Mesothelial cell of epicardium (in vitro differentiated cells): ENCODE measurements at regions not wholly inside any gene's neighbourhood (a gene's known extent, or its start where the extent isn't known, plus 50 kb on each side); places are given as distances from the start of the nearest gene placed in this dataset.

Experiments used
- DNase-seq, 2 experiments: peaks; one replicate each; pipeline ENCODE4 v3.0.0; 2021; ENCODE audit warnings: low spot score in 2 of 2; ENCODE audit not compliant: unreplicated experiment in 2 of 2
- H3K27ac Mint-ChIP-seq: 2 replicates; pipeline ENCODE4 v1.8.0; 2021; ENCODE audit warnings: mixed read lengths
- H3K27me3 Mint-ChIP-seq: 2 replicates; pipeline ENCODE4 v1.8.0; 2021; ENCODE audit warnings: low read depth, mixed read lengths
- H3K36me3 Mint-ChIP-seq: 2 replicates; pipeline ENCODE4 v1.8.0; 2021; ENCODE audit warnings: mixed read lengths
- H3K4me1 Mint-ChIP-seq: 2 replicates; pipeline ENCODE4 v1.8.0; 2021; ENCODE audit warnings: mixed read lengths
- H3K4me3 Mint-ChIP-seq: 2 replicates; pipeline ENCODE4 v1.8.0; 2021; ENCODE audit warnings: mild to moderate bottlenecking, moderate library complexity, mixed read lengths
- H3K9me3 Mint-ChIP-seq: 2 replicates; pipeline ENCODE4 v1.8.0; 2021; ENCODE audit warnings: mixed read lengths
- CTCF ChIP-seq: fragments of 200-600 bp; sonication (generic); IDR thresholded peaks from one replicate; pipeline ENCODE4 v1.5.0; 2021; ENCODE audit warnings: antibody characterized with exemption; ENCODE audit not compliant: unreplicated experiment

- Mint-ChIP-seq H3K9me3 (no peaks in the 10 kb centered on the region), H3K27ac (no peak overlapping the region), H3K4me1 (peaks cover 4% of the 10 kb centered on the region), H3K27me3 (no peaks in the 10 kb centered on the region), H3K36me3 (no peaks in the 10 kb centered on the region), H3K4me3 (no peak overlapping the region)
- DNase-seq, result no peak
- no peak for TF ChIP-seq CTCF
Measured at GRCh38 chr3:17990390-17990789, 248.0 kb upstream of the TBC1D5 start.

- no peaks in the 10 kb centered on the region for H3K36me3 Mint-ChIP-seq
- H3K4me1 Mint-ChIP-seq, result peaks cover 4% of the 10 kb centered on the region
- TF ChIP-seq CTCF, result no peak
- no peaks in the 10 kb centered on the region for H3K9me3 Mint-ChIP-seq
- no peak overlapping the region for H3K4me3 Mint-ChIP-seq
- no peaks in the 10 kb centered on the region for H3K27me3 Mint-ChIP-seq
- H3K27ac Mint-ChIP-seq, result no peak overlapping the region
- DNase-seq, result no peak
Measured at GRCh38 chr3:17986348-17986816, 244.0 kb upstream of the TBC1D5 start.

GRCh38 chr3:17985658-17986347 is 243.4 kb upstream of the TBC1D5 start:
- Mint-ChIP-seq H3K9me3 (no peaks in the 10 kb centered on the region), H3K4me3 (no peak overlapping the region), H3K36me3 (no peaks in the 10 kb centered on the region), H3K27ac (no peak overlapping the region), H3K27me3 (no peaks in the 10 kb centered on the region), H3K4me1 (peaks cover 4% of the 10 kb centered on the region)
- DNase-seq, result no peak
- TF ChIP-seq CTCF, result no peak

- H3K27ac Mint-ChIP-seq, result no peak overlapping the region
- no peak overlapping the region for H3K4me3 Mint-ChIP-seq
- no peak for DNase-seq
- peaks cover 9% of the 10 kb centered on the region for H3K4me1 Mint-ChIP-seq
- H3K36me3 Mint-ChIP-seq, result no peaks in the 10 kb centered on the region
- no peaks in the 10 kb centered on the region for H3K27me3 Mint-ChIP-seq
- TF ChIP-seq CTCF, result no peak
- no peaks in the 10 kb centered on the region for H3K9me3 Mint-ChIP-seq
Measured at GRCh38 chr3:17983106-17983505, 240.7 kb upstream of the TBC1D5 start.

GRCh38 chr3:17982211-17982880 is 239.9 kb upstream of the TBC1D5 start:
- DNase-seq, result no peak
- peaks cover 9% of the 10 kb centered on the region for H3K4me1 Mint-ChIP-seq
- H3K9me3 Mint-ChIP-seq, result no peaks in the 10 kb centered on the region

More at GRCh38 chr3:17982211-17982880, 239.9 kb upstream of the TBC1D5 start:
- Mint-ChIP-seq H3K36me3 (no peaks in the 10 kb centered on the region), H3K27ac (no peak overlapping the region), H3K4me3 (no peak overlapping the region), H3K27me3 (no peaks in the 10 kb centered on the region)
- no peak for TF ChIP-seq CTCF
